Spleen (tissue), 7 donors: ENCODE measurements at regions not wholly inside any gene's neighbourhood (a gene's known extent, or its start where the extent isn't known, plus 50 kb on each side); places are given as distances from the start of the nearest gene placed in this dataset.

ENCODE experiments used
- CTCF ChIP-seq, 11 experiments: fragments of 200-600 bp in 7 of 11; fragments of 450-650 bp in 4 of 11; sonication (generic) in 4 of 11; IDR thresholded peaks in 8 of 11; conservative IDR thresholded peaks in 3 of 11; 1 replicate in 7 of 11; 2 replicates in 4 of 11; pipeline versions ENCODE4 v1.4.0 to v1.8.0; 2016 to 2021; ENCODE audit warnings: antibody characterized with exemption in 11 of 11, inconsistent platforms in 4 of 11, mild to moderate bottlenecking in 1 of 11
- POLR2A ChIP-seq, 3 donors: fragments of 450-650 bp; IDR thresholded peaks; one replicate each; pipeline ENCODE4 v1.5.1; 2017; ENCODE audit warnings: antibody characterized with exemption in 3 of 3, mild to moderate bottlenecking in 1 of 3
- donor health status: DM: no; HTN: no; CAD: no; lungs with moderate emphysema.
- donor health status: DM: no; HTN: no; CAD: no.
- donor health status: DM: no; HTN: no; CAD: no.

DNA sequence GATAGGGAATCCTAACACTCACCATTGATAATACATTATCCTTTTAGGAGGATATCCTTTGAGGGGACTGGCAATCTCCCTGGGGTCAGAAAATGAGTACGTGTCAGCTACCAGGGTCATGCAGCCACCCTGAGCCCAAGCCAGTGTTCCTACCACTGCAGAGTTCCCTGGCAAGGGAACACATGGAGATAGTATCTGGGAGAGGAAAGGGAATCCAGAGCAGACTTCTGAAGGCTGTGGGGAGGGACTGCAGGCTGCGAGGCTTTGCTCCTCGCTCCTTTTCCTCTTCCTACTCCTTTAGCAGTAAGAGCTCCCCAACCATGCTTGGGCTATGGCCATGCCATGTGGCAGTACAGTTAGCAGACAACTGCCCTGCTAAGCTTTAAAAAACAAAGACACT lies 62.9 kb upstream of the TJP1 start:
- TF ChIP-seq POLR2A (IDR thresholded peaks at IDR 0.05) (no peak), CTCF (IDR thresholded peaks at IDR 0.05 in 8 of 11, conservative IDR thresholded peaks at IDR 0.05 in 3 of 11) (no peak)
